Neuronal stem cell (in vitro differentiated cells): ENCODE measurements at regions not wholly inside any gene's neighbourhood (a gene's known extent, or its start where the extent isn't known, plus 50 kb on each side); places are given as distances from the start of the nearest gene placed in this dataset.

Experiments
- DNase-seq: peaks from one replicate; pipeline ENCODE4 v3.0.0-alpha.2; 2013; ENCODE audit warnings: low spot score
- H2AFZ ChIP-seq: one replicate; pipeline ENCODE4 v1.6.1; 2013; ENCODE audit warnings: mild to moderate bottlenecking, low read length, inconsistent platforms
- H2AK5ac ChIP-seq: 2 replicates; pipeline ENCODE4 v1.6.1; 2013; ENCODE audit warnings: low read depth, mild to moderate bottlenecking, inconsistent platforms, low read length, moderate library complexity, mixed read lengths
- H2BK120ac ChIP-seq: 2 replicates; pipeline ENCODE4 v1.6.1; 2013; ENCODE audit warnings: low read depth, mild to moderate bottlenecking, inconsistent platforms, low read length, moderate library complexity, mixed read lengths
- H2BK12ac ChIP-seq: one replicate; pipeline ENCODE4 v1.6.1; 2013; ENCODE audit warnings: low read length, inconsistent platforms
- H2BK15ac ChIP-seq: 2 replicates; pipeline ENCODE4 v1.6.1; 2013; ENCODE audit warnings: mild to moderate bottlenecking, low read length, inconsistent platforms, mixed read lengths
- H2BK5ac ChIP-seq: one replicate; pipeline ENCODE4 v1.6.1; 2013; ENCODE audit warnings: inconsistent platforms, mild to moderate bottlenecking, low read length, moderate library complexity
- H3K14ac ChIP-seq: one replicate; pipeline ENCODE4 v1.6.1; 2013; ENCODE audit warnings: low read length, inconsistent platforms
- H3K18ac ChIP-seq: 2 replicates; pipeline ENCODE4 v1.6.1; 2013; ENCODE audit warnings: low read length, inconsistent platforms
- H3K23ac ChIP-seq: 2 replicates; pipeline ENCODE4 v1.6.1; 2013; ENCODE audit warnings: low read depth, mild to moderate bottlenecking, mixed read lengths, low read length, inconsistent platforms; ENCODE audit not compliant: poor library complexity
- H3K27ac ChIP-seq: replicated peaks from 3 replicates; pipeline ENCODE4 v1.5.1; 2013; ENCODE audit warnings: low read length, inconsistent platforms
- H3K27me3 ChIP-seq, 3 experiments: 2 replicates each; pipeline ENCODE4 v1.6.1; 2013; ENCODE audit warnings: low read length in 3 of 3, mild to moderate bottlenecking in 2 of 3, inconsistent platforms in 1 of 3, low read depth in 1 of 3, mixed read lengths in 1 of 3, moderate library complexity in 1 of 3; ENCODE audit not compliant: control insufficient read depth in 3 of 3, insufficient read depth in 3 of 3
- H3K36me3 ChIP-seq, 2 donors: replicated peaks in 1 of 2; 2 replicates each; pipeline ENCODE4 v1.6.1; 2013; ENCODE audit warnings: low read length in 2 of 2; ENCODE audit not compliant: control insufficient read depth in 2 of 2, insufficient read depth in 2 of 2
- H3K4ac ChIP-seq: 2 replicates; pipeline ENCODE4 v1.6.1; 2013; ENCODE audit warnings: inconsistent platforms, mild to moderate bottlenecking, low read length, moderate library complexity
- H3K4me1 ChIP-seq, 2 donors: 1 replicate in 1 of 2; 2 replicates in 1 of 2; pipeline ENCODE4 v1.6.1; 2013; ENCODE audit warnings: low read length in 2 of 2, low read depth in 1 of 2; ENCODE audit not compliant: control insufficient read depth in 2 of 2, insufficient read depth in 1 of 2
- H3K4me2 ChIP-seq: one replicate; pipeline ENCODE4 v1.6.1; 2013; ENCODE audit warnings: mild to moderate bottlenecking, low read length, inconsistent platforms; ENCODE audit not compliant: insufficient read depth, poor library complexity, severe bottlenecking
- H3K4me3 ChIP-seq, 2 donors: 2 replicates each; pipeline ENCODE4 v1.5.1; 2013; ENCODE audit warnings: low read length in 2 of 2, mild to moderate bottlenecking in 2 of 2, inconsistent platforms in 1 of 2, moderate library complexity in 1 of 2
- H3K79me1 ChIP-seq: one replicate; pipeline ENCODE4 v1.6.1; 2013; ENCODE audit warnings: low read depth, mild to moderate bottlenecking, inconsistent platforms, low read length, moderate library complexity
- H3K9ac ChIP-seq: one replicate; pipeline ENCODE4 v1.6.1; 2013; ENCODE audit warnings: mild to moderate bottlenecking, low read depth, low read length, inconsistent platforms; ENCODE audit not compliant: poor library complexity
- H3K9me3 ChIP-seq, 2 donors: replicated peaks in 1 of 2; 2 replicates each; pipeline versions ENCODE3 to v1.6.1; 2013; ENCODE audit warnings: low read length in 2 of 2, mild to moderate bottlenecking in 2 of 2, inconsistent platforms in 1 of 2, low read depth in 1 of 2, mixed read lengths in 1 of 2, moderate library complexity in 1 of 2; ENCODE audit not compliant: control insufficient read depth in 2 of 2, insufficient read depth in 1 of 2
- H4K8ac ChIP-seq: one replicate; pipeline ENCODE4 v1.6.1; 2013; ENCODE audit warnings: low read depth, mild to moderate bottlenecking, inconsistent platforms, low read length, moderate library complexity
- H4K91ac ChIP-seq: one replicate; pipeline ENCODE4 v1.6.1; 2013; ENCODE audit warnings: low read length, low read depth, mild to moderate bottlenecking, inconsistent platforms; ENCODE audit not compliant: poor library complexity
- WGBS, 2 donors: extraction: QIAGEN DNeasy Blood & Tissue Kit; methylation state at CpG; one replicate each; pipeline ENCODE4 v1.1.7; 2013; ENCODE audit warnings: missing lambda C conversion rate in 2 of 2, mixed read lengths in 1 of 2; ENCODE audit not compliant: insufficient read length in 2 of 2, insufficient replicate concordance in 1 of 2; ENCODE audit errors: extremely low coverage in 2 of 2; 5-methylcytosine and 5-hydroxymethylcytosine counted together

- Histone ChIP-seq H3K9me3 (peaks cover 0 to 1% of the 10 kb centered on the region in 2 donors), H3K79me1 (no peaks in the 10 kb centered on the region), H3K23ac (no peak overlapping the region), H2BK15ac (no peak overlapping the region), H2BK120ac (no peak overlapping the region), H4K91ac (no peak overlapping the region), H3K4me3 (no peak overlapping the region), H3K4me2 (no peak overlapping the region), H2AK5ac (no peak overlapping the region), H3K27ac (no peak overlapping the region), H4K8ac (no peak overlapping the region), H3K4ac (no peak overlapping the region), H3K14ac (no peak overlapping the region), H3K27me3 (no peaks in the 10 kb centered on the region), H3K4me1 (no peaks in the 10 kb centered on the region), H3K18ac (no peak overlapping the region), H3K9ac (no peak overlapping the region), H3K36me3 (no peaks in the 10 kb centered on the region), H2BK5ac (no peak overlapping the region), H2AFZ (no peak overlapping the region), H2BK12ac (no peak overlapping the region)
- WGBS, 2 donors = no CpG with 5 or more reads among the region's 2 CpGs
- no peak for DNase-seq
Observed at GRCh38 chr2:238685713-238686112, 162.2 kb upstream of the TWIST2 start.

GRCh38 chr2:238686223-238686622 lies 161.7 kb upstream of the TWIST2 start:
- H4K91ac ChIP-seq = no peak overlapping the region
- H3K4me2 ChIP-seq = no peak overlapping the region
- H3K27ac ChIP-seq = no peak overlapping the region
- H3K4me3 ChIP-seq = no peak overlapping the region
- H2BK120ac ChIP-seq = no peak overlapping the region
- H2AK5ac ChIP-seq = no peak overlapping the region
- H2BK5ac ChIP-seq = no peak overlapping the region
- no CpG with 5 or more reads among the region's 7 CpGs for WGBS, 2 donors
- H2BK15ac ChIP-seq = no peak overlapping the region
- no peak overlapping the region for H3K9ac ChIP-seq
- H3K36me3 ChIP-seq = no peaks in the 10 kb centered on the region
- no peaks in the 10 kb centered on the region for H3K27me3 ChIP-seq
- no peak overlapping the region for H2BK12ac ChIP-seq
- no peak overlapping the region for H4K8ac ChIP-seq
- H3K23ac ChIP-seq = no peak overlapping the region
- H3K4ac ChIP-seq = no peak overlapping the region
- no peaks in the 10 kb centered on the region for H3K4me1 ChIP-seq
- no peaks in the 10 kb centered on the region for H3K79me1 ChIP-seq
- H3K14ac ChIP-seq = no peak overlapping the region
- H3K9me3 ChIP-seq = peaks cover 0 to 1% of the 10 kb centered on the region in 2 donors
- no peak for DNase-seq
- H3K18ac ChIP-seq = no peak overlapping the region
- H2AFZ ChIP-seq = no peak overlapping the region

GRCh38 chr2:238688193-238689153 lies 159.4 kb upstream of the TWIST2 start:
- H2AK5ac ChIP-seq = no peak overlapping the region
- H3K14ac ChIP-seq = no peak overlapping the region
- no peak overlapping the region for H3K4me3 ChIP-seq
- no peak overlapping the region for H3K18ac ChIP-seq
- no peaks in the 10 kb centered on the region for H3K36me3 ChIP-seq
- no peak overlapping the region for H2BK12ac ChIP-seq
- H2BK120ac ChIP-seq = no peak overlapping the region
- H4K91ac ChIP-seq = no peak overlapping the region
- H2BK15ac ChIP-seq = no peak overlapping the region
- no peak overlapping the region for H2BK5ac ChIP-seq
- H3K9me3 ChIP-seq = peaks cover 0 to under 1% of the 10 kb centered on the region in 2 donors
- H3K27me3 ChIP-seq = peaks cover 0 to 2% (median 0%) of the 10 kb centered on the region in 3 experiments
- H3K79me1 ChIP-seq = no peaks in the 10 kb centered on the region
- H3K27ac ChIP-seq = no peak overlapping the region
- H3K4ac ChIP-seq = no peak overlapping the region
- WGBS, 2 donors = no CpG with 5 or more reads among the region's 24 CpGs
- H4K8ac ChIP-seq = no peak overlapping the region
- H3K9ac ChIP-seq = no peak overlapping the region
- no peak overlapping the region for H3K4me2 ChIP-seq
- H3K4me1 ChIP-seq = peaks cover 0 to 3% of the 10 kb centered on the region in 2 donors
- H2AFZ ChIP-seq = no peak overlapping the region
- no peak overlapping the region for H3K23ac ChIP-seq
- DNase-seq = no peak

GRCh38 chr2:238689331-238689730 lies 158.6 kb upstream of the TWIST2 start:
- H3K27ac ChIP-seq = no peak overlapping the region
- H3K36me3 ChIP-seq = no peaks in the 10 kb centered on the region
- H3K14ac ChIP-seq = no peak overlapping the region
- H4K91ac ChIP-seq = no peak overlapping the region
- no peak overlapping the region for H2AK5ac ChIP-seq
- no peak overlapping the region for H2BK15ac ChIP-seq
- no peak overlapping the region for H3K4ac ChIP-seq
- no peak overlapping the region for H2BK5ac ChIP-seq
- no peak for DNase-seq
- H3K9me3 ChIP-seq = no peaks in the 10 kb centered on the region
- no peak overlapping the region for H4K8ac ChIP-seq
- H3K4me1 ChIP-seq = peaks cover 0 to 3% of the 10 kb centered on the region in 2 donors
- H2AFZ ChIP-seq = no peak overlapping the region
- H3K23ac ChIP-seq = no peak overlapping the region
- H3K79me1 ChIP-seq = no peaks in the 10 kb centered on the region
- WGBS, 2 donors = no CpG with 5 or more reads among the region's 2 CpGs
- H3K9ac ChIP-seq = no peak overlapping the region
- peaks cover 0 to 2% (median 0%) of the 10 kb centered on the region in 3 experiments for H3K27me3 ChIP-seq
- H3K4me2 ChIP-seq = no peak overlapping the region
- H3K18ac ChIP-seq = no peak overlapping the region
- no peak overlapping the region for H3K4me3 ChIP-seq
- H2BK12ac ChIP-seq = no peak overlapping the region
- H2BK120ac ChIP-seq = no peak overlapping the region
